Prostate gland (tissue), 2 donors: ENCODE measurements at regions not wholly inside any gene's neighbourhood (a gene's known extent, or its start where the extent isn't known, plus 50 kb on each side); places are given as distances from the start of the nearest gene placed in this dataset.

Source experiments
- DNase-seq: peaks from one replicate; pipeline ENCODE4 v3.0.0-alpha.2; 2019; ENCODE audit warnings: low spot score
- H3K27ac ChIP-seq, 2 donors: fragments of 200-600 bp; sonication (generic); 2 replicates each; pipeline ENCODE4 v1.5.1; 2017 to 2019
- H3K27me3 ChIP-seq: fragments of 200-600 bp; sonication (generic); replicated peaks from 2 replicates; pipeline ENCODE4 v1.5.1; 2019; ENCODE audit not compliant: insufficient read depth
- H3K36me3 ChIP-seq, 2 donors: fragments of 200-600 bp; sonication (generic); 1 replicate in 1 of 2; 2 replicates in 1 of 2; pipeline versions ENCODE4 v1.5.1 to v1.8.1; 2017 to 2019
- H3K4me1 ChIP-seq: fragments of 200-600 bp; sonication (generic); replicated peaks from 2 replicates; pipeline ENCODE4 v1.5.1; 2019
- H3K4me3 ChIP-seq, 2 donors: fragments of 200-600 bp; sonication (generic); 2 replicates each; pipeline ENCODE4 v1.5.1; 2017 to 2019
- H3K9me3 ChIP-seq: fragments of 200-600 bp; sonication (generic); 2 replicates; pipeline ENCODE4 v1.5.1; 2017
- POLR2A ChIP-seq: fragments of 450-650 bp; IDR thresholded peaks from one replicate; pipeline ENCODE4 v1.6.1; 2016; ENCODE audit warnings: antibody characterized with exemption, mild to moderate bottlenecking
- POLR2AphosphoS5 ChIP-seq: sonication (generic); formaldehyde crosslinking; IDR thresholded peaks from one replicate; pipeline ENCODE4 v1.6.1; 2017; ENCODE audit warnings: antibody characterized with exemption
- whole genome bisulfite sequencing: methylation state at CpG from one replicate; pipeline ENCODE4 v1.1.5; 2018; 5-methylcytosine and 5-hydroxymethylcytosine counted together
- intact Hi-C: fragments of 100-400 bp; cut with DNase I; formaldehyde crosslinking; loops from one replicate; pipeline ENCODE4 v1.14.2; 2022
- TF ChIP-seq, protein P1 (sequence below), 4 experiments: fragments of 200-600 bp in 2 of 4; fragments of 450-650 bp in 2 of 4; sonication (generic) in 2 of 4; IDR thresholded peaks; 1 replicate in 3 of 4; 2 replicates in 1 of 4; pipeline ENCODE4 v1.5.1; 2016 to 2019; ENCODE audit warnings: antibody characterized with exemption in 4 of 4, mild to moderate bottlenecking in 2 of 4, moderate library complexity in 2 of 4

GRCh38 chrX:110408949-110409588 lies 50.4 kb downstream of the RTL9 start:
- no peaks in the 10 kb centered on the region for H3K9me3 ChIP-seq
- no peaks in the 10 kb centered on the region for H3K27me3 ChIP-seq
- no peaks in the 10 kb centered on the region for H3K4me1 ChIP-seq
- no peak overlapping the region for H3K27ac ChIP-seq
- no peak for DNase-seq
- TF ChIP-seq, protein P1, sequence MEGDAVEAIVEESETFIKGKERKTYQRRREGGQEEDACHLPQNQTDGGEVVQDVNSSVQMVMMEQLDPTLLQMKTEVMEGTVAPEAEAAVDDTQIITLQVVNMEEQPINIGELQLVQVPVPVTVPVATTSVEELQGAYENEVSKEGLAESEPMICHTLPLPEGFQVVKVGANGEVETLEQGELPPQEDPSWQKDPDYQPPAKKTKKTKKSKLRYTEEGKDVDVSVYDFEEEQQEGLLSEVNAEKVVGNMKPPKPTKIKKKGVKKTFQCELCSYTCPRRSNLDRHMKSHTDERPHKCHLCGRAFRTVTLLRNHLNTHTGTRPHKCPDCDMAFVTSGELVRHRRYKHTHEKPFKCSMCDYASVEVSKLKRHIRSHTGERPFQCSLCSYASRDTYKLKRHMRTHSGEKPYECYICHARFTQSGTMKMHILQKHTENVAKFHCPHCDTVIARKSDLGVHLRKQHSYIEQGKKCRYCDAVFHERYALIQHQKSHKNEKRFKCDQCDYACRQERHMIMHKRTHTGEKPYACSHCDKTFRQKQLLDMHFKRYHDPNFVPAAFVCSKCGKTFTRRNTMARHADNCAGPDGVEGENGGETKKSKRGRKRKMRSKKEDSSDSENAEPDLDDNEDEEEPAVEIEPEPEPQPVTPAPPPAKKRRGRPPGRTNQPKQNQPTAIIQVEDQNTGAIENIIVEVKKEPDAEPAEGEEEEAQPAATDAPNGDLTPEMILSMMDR (IDR thresholded peaks at IDR 0.05), result no peak
- TF ChIP-seq POLR2A (no peak), POLR2AphosphoS5 (no peak)
- H3K36me3 ChIP-seq, result no peaks in the 10 kb centered on the region
- H3K4me3 ChIP-seq, result no peak overlapping the region
- WGBS, result 87% methylated on average over 9 of the region's 9 CpGs
- intact Hi-C loops, result no loop called here

GRCh38 chrX:110409925-110410324 lies 51.3 kb downstream of the RTL9 start:
- no peaks in the 10 kb centered on the region for H3K9me3 ChIP-seq
- no peaks in the 10 kb centered on the region for H3K27me3 ChIP-seq
- no peak overlapping the region for H3K4me3 ChIP-seq
- no peaks in the 10 kb centered on the region for H3K4me1 ChIP-seq
- H3K27ac ChIP-seq, result no peak overlapping the region
- intact Hi-C loops, result loop anchor here (5.0 kb wide), 1 partner anchor 248 kb away; no protein-coding TSS in a partner anchor
- WGBS, result 30% methylated on average over 6 of the region's 6 CpGs
- TF ChIP-seq POLR2A (no peak), POLR2AphosphoS5 (no peak)
- TF ChIP-seq, protein P1 (IDR thresholded peaks at IDR 0.05), result no peak
- DNase-seq, result no peak
- H3K36me3 ChIP-seq, result no peaks in the 10 kb centered on the region

DNA sequence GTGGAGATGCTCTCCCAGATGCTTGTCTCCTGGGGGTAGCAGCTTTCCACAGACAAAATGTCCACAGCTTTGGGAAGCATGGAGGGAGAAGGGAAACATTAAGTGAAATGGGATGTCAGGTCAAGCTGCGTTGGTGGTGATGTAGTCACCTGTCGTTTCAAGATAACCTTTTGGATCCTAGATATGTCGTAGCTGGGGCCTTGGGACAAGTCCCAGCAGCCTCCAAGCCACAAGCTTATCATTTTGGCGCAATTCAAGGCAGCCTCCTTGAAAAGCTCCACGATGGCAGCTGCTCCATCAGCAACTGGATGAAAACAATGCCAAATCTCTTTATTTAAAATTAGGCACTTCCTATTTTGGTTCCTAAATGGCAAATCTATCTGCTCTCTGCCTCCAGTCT lies 52.0 kb downstream of the RTL9 start:
- TF ChIP-seq POLR2A (no peak), POLR2AphosphoS5 (no peak)
- TF ChIP-seq, protein P1 (IDR thresholded peaks at IDR 0.05), result no peak
- H3K27me3 ChIP-seq, result no peaks in the 10 kb centered on the region
- no peak for DNase-seq
- 76% methylated on average over 5 of the region's 5 CpGs for WGBS
- no peaks in the 10 kb centered on the region for H3K9me3 ChIP-seq
- no peak overlapping the region for H3K27ac ChIP-seq
- intact Hi-C loops, result loop anchor here (5.0 kb wide), 1 partner anchor 248 kb away; no protein-coding TSS in a partner anchor
- no peaks in the 10 kb centered on the region for H3K36me3 ChIP-seq
- H3K4me3 ChIP-seq, result no peak overlapping the region
- H3K4me1 ChIP-seq, result no peaks in the 10 kb centered on the region

- no peaks in the 10 kb centered on the region for H3K9me3 ChIP-seq
- DNase-seq, result peak; percentile 41
- WGBS, result 14% methylated on average over 18 of the region's 18 CpGs
- no peaks in the 10 kb centered on the region for H3K4me1 ChIP-seq
- H3K27ac ChIP-seq, result no peak overlapping the region
- H3K36me3 ChIP-seq, result no peaks in the 10 kb centered on the region
- intact Hi-C loops, result loop anchor here (5.0 kb wide), 1 partner anchor 251 kb away; no protein-coding TSS in a partner anchor
- no peak for TF ChIP-seq POLR2AphosphoS5
- TF ChIP-seq POLR2A, result no peak
- TF ChIP-seq, protein P1 (IDR thresholded peaks at IDR 0.05), result peak in 3 of 4 experiments; percentile 63 to 68 (median 68)
- no peaks in the 10 kb centered on the region for H3K27me3 ChIP-seq
- H3K4me3 ChIP-seq, result no peak overlapping the region
These were observed 54.5 kb downstream of the RTL9 start for GRCh38 chrX:110412971-110413726.
